Breast epithelium (tissue), 3 donors: ENCODE measurements at regions not wholly inside any gene's neighbourhood (a gene's known extent, or its start where the extent isn't known, plus 50 kb on each side); places are given as distances from the start of the nearest gene placed in this dataset.

ENCODE experiments used
- POLR2A ChIP-seq: fragments of 450-650 bp; IDR thresholded peaks from one replicate; pipeline ENCODE4 v1.6.1; 2016; ENCODE audit warnings: antibody characterized with exemption, mild to moderate bottlenecking, moderate library complexity
- POLR2AphosphoS5 ChIP-seq, 3 donors: sonication (generic); formaldehyde crosslinking; IDR thresholded peaks; one replicate each; pipeline ENCODE4 v1.6.1; 2017; ENCODE audit warnings: antibody characterized with exemption in 3 of 3
- TF ChIP-seq, protein P1 (sequence below), 3 donors: fragments of 450-650 bp; IDR thresholded peaks; one replicate each; pipeline ENCODE4 v1.5.1; 2016 to 2017; ENCODE audit warnings: antibody characterized with exemption in 3 of 3, mild to moderate bottlenecking in 3 of 3, moderate library complexity in 3 of 3

DNA sequence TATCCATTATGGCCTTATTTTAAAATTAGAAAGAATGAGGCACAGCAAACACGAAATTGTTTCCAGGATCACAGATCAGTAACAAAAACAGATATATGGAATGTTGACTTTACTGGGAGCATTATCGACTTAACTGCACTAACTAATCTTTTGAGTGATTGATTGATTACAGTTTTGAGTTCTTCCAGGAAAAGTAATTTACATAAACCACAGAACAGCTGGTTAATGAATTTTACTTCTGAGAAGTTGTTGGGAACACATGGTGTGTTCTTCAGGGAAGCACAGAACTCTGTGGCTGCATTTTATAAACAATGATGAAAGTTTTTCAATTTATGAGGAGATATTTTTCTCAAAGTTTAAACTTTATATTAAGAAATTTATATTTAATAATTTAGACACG is 802.4 kb upstream of the ACO1 start:
- TF ChIP-seq POLR2AphosphoS5 (IDR thresholded peaks at IDR 0.05) (no peak), POLR2A (no peak)
- TF ChIP-seq, protein P1, sequence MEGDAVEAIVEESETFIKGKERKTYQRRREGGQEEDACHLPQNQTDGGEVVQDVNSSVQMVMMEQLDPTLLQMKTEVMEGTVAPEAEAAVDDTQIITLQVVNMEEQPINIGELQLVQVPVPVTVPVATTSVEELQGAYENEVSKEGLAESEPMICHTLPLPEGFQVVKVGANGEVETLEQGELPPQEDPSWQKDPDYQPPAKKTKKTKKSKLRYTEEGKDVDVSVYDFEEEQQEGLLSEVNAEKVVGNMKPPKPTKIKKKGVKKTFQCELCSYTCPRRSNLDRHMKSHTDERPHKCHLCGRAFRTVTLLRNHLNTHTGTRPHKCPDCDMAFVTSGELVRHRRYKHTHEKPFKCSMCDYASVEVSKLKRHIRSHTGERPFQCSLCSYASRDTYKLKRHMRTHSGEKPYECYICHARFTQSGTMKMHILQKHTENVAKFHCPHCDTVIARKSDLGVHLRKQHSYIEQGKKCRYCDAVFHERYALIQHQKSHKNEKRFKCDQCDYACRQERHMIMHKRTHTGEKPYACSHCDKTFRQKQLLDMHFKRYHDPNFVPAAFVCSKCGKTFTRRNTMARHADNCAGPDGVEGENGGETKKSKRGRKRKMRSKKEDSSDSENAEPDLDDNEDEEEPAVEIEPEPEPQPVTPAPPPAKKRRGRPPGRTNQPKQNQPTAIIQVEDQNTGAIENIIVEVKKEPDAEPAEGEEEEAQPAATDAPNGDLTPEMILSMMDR (IDR thresholded peaks at IDR 0.05): no peak
